COLO668 (cell line): ENCODE measurements at regions not wholly inside any gene's neighbourhood (a gene's known extent, or its start where the extent isn't known, plus 50 kb on each side); places are given as distances from the start of the nearest gene placed in this dataset.

ENCODE experiments used
- DNase-seq: peaks from one replicate; lab custom pipeline; 2025; ENCODE audit not compliant: unreplicated experiment; lab: John Stamatoyannopoulos, UW

DNA sequence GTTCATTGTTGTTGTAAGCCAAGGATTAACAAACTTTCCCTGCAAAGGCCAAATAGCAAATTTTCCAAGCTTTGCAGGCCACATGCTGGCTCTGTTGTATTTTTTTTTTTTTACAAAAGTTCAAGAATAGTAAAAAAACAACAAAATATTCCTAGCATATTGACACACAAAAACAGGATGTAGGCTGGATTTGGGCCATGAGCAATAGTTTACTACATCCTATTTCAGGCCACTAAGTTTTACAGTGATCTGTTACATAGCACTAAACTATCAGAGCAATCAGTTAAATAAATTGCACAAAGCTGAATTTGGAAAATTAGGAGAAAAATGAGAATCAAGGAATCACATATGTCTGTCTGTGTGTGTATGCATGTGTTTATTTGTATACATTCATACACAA is 491.8 kb upstream of the GHITM start:
- no peak for DNase-seq

DNA sequence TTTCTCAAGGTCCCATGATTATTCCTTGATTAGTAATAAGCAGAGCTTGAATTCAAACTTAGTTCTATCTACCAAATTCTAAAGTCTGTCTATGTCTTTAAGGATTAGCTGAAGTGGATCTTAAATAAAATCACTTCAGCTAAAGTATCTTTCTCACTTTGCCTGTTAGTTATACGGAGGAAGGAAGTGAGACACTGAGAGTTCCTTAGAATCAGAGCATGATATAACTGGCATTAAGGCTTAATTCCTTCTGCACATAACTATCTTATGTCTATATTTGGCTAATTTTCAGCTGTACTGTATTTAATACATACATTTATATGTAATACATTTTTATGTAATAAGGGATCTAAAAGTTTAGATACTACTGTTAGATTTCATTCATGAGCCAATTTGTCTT is 491.1 kb upstream of the GHITM start:
- DNase-seq: no peak

DNA sequence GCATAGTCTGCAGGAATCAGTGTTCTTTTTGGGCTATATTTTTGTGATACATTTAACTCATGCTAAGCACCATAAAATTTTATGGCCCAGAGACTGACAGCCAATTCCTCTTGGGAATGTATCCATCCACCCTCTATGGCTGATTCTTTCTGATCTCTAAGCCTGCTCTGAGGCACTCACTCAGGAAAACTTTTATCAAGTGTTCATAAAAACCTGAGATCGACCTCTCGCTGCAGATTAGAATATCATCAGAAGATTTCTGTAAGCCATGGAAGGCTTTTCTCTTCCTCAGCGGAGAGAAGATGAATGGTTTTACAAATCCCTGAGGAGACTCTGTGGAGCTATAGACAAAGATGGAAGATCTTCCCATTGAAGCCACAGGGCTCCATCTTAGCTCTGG is 489.8 kb upstream of the GHITM start:
- DNase-seq: no peak

DNA sequence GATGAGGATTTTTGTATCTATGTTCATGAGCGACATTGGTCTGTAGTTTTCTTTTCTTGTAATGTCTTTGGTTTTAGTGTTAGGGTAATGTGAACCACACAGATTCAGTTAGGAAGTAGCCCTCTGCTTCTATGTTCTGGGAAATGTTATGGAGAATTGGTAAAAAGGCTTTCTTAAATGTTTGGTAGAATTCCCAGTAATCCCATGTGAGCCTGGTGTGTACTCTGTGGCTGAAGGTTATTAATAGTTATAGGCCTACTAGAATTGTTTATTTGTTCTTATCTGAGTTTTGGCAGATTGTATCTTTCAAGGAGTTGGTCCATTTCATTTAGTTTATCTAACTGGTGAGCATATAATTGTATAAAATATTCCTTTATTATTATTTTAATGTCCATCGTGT is 484.6 kb upstream of the GHITM start:
- no peak for DNase-seq

DNA sequence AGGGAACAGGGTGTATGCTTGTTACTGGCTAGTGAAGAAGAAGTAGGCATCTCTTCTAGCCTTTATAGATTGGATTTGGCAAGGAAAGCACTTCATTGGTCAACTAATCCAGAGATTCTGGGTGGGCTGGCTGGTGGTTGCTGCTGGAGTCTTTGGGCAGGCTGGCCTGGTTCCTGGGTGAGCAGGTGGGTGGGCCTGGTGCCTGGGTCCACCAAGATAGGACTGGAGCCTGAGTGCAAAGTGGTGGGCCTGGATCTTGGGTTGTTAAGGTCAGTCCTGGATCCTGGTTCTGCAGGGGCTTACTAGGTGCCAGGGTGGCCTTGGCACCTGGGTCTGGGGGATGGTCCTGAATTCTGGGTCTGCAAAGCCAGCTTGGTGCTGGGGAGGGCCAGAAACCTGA is 482.4 kb upstream of the GHITM start:
- no peak for DNase-seq

DNA sequence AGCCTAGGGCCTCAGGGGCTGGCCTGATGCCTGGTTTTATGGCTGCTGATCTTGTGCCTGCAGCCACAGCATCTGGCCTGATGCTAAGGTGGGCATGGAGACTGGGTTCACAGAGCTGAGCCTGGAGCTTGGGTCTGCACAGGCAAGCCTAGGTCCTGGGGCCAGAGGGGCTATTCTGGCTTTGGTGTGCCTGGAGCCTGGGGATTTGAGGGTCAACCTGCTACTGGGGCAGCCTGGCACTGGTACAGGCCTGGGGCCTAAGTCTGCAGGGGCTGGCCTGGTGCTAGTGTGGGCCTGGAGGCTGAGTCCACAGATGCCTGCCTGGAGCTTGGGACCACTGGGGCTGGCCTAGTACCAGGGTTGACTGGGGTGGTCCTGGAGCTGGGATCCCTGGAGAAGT is 481.8 kb upstream of the GHITM start:
- DNase-seq: no peak

DNA sequence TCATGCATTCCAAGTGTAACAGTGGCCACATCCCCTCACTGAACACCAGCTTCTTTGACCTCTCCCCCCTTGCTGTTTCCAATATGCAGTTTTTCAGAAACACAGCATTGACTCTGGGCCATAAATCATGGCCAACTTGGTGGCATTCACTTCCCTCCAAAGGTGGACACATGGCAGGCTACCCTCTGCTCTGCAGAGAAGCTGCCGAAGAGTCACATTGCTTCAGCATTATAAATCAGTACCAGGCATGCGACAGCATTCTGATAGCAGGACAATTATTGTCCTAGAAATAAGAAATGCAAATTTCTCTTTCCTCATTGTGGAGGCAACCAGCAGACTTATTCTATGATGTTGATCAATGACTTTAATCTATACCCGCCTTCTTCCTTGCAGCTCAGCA is 475.4 kb upstream of the GHITM start:
- DNase-seq: no peak

DNA sequence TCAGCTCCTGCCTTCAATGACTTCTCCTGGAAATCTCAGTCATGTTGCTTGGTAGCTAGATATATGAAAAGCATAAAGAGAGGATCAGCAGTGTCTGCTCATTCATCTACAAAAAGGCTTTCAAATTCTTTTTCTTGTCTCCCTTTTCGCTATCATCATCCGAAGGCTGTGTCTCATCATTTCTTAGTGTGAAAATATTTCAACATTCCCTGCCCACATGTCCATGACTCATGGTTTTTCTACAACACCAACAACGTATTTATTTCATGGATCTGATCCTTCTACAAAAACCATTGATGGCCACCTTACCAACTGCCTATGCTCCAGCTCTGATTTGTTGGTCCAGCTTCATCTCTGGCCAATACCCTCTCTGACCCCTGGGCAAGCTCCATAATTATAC is 472.5 kb upstream of the GHITM start:
- DNase-seq: no peak

DNA sequence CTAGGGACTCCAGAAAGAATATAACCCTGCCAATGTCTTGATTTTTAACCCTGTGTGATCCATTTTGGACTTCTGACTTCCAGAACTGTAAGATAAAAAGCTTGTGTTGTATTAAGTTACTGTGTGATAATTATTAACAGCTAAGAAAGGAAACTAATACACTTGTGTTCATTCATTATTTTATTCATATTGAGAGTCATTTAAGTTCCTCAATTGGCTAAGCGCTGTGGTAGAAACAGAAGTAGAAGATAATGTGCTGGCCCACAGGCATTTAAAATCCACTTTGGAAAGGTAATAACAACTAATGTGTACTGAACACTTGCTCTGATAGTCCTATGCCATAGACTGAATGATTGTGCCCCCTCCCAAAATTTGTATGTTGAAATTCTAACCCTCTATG is 471.7 kb upstream of the GHITM start:
- no peak for DNase-seq

DNA sequence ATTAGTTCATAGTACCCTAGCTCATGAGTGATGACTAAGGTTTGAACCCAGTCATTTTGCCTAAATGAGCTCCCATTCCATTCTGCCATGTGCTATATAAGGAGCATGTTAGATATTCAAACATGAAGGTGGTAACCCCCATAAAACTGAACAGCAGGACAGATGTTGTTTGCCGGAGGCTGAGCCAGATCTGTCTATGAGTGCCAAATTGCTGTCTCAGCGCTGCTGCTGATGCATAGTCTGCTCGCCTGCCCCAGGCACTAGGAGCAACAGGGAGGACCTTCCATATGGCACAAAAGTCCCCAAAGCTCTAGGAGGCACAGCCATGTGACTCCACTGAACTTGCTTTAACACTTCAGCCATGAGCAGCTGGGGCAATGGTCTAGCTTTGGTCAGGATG is 466.0 kb upstream of the GHITM start:
- DNase-seq: no peak

DNA sequence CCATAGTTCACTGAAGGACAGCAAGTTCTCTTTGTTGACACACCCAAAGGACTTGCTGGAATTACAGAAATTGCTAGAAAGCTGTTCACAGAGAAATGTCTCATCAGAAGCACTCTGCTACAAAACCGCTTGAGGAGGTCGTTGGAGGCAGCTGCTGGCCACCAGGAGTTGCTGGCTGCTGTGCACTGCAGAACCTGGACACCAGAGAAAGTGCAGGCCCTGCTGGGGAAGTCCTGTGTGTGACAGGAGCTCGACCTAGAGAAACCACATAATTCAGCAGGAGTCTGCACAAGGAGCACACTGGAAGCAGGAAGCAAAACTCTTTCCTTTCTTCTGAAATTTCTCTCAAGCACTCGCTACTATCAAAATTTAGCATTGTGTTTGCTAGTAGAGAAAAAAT is 461.5 kb upstream of the GHITM start:
- DNase-seq: no peak

DNA sequence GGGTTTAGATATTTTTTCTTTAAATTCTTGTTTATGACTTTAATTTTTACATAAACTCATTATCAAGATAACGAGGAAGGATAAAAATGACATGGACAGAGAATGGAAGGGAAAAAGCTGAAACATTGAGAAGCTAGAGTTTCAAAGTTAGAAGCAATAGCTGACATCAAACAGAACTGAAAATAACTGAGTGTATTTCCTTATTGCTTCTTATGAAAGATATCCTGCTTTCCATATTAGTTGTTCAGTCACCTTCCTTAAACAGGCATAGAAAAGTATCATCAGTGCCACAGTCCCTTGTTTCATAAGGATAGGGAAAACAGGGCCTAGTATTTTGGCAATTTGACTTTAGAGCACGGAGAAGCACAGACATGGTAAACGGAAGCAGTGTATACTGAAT is 460.5 kb upstream of the GHITM start:
- DNase-seq: no peak

DNA sequence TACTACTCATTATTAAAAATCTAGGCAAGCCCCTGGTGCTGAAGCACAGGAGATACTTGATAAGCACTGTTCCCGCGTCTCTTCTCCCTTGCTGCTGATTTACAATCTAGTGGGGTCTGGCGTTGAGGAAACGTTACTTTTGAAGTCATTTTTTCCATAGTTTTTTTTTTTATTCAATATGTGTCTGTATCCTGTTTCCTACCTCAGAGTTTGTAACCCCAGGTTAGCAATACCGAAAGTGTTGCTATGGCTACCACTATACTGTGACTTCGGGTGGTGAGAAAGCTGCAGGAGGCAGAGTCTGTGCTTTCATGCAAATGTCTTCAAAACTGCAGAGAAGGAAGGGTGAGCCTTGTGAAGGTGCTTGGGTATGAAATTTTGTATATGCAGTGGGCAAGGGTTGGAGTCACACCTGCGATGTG is 458.8 kb upstream of the GHITM start:
- no peak for DNase-seq

DNA sequence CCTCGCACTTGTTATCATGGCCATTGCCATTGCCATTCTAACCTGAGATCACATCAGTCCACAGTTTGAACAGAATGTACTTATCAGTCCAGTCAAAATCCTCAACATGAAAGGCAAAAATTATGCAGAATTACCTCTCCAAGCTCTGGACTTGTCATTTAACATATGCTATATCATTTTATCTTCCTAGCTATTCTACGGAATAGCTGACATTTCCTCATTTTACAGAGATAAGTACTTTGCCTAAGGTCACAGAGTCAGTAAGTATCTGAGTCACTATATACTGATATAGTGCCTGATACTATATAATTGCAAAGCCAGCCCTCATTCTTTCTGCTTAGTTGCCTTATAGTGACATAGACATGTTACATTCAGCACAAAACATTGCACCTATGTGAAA is 456.9 kb upstream of the GHITM start:
- DNase-seq: no peak

DNA sequence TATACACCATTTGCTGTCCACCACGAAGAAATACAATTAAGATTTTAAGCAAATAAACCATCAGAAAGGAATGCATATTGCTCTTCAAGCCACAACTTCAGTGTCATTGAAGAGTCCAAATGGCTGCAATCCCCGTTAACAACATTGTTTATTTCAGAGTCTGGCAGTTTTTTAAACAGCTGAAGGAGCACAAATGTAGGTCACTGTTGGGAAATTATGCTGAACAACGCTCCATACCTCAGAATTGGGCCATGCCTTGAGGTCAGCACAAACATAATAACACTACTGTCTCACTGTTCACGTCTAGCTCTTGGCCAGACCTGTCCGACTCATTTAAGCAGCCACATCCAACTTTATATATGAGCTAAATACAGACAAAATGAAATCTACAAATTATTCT is 453.9 kb upstream of the GHITM start:
- DNase-seq: no peak

DNA sequence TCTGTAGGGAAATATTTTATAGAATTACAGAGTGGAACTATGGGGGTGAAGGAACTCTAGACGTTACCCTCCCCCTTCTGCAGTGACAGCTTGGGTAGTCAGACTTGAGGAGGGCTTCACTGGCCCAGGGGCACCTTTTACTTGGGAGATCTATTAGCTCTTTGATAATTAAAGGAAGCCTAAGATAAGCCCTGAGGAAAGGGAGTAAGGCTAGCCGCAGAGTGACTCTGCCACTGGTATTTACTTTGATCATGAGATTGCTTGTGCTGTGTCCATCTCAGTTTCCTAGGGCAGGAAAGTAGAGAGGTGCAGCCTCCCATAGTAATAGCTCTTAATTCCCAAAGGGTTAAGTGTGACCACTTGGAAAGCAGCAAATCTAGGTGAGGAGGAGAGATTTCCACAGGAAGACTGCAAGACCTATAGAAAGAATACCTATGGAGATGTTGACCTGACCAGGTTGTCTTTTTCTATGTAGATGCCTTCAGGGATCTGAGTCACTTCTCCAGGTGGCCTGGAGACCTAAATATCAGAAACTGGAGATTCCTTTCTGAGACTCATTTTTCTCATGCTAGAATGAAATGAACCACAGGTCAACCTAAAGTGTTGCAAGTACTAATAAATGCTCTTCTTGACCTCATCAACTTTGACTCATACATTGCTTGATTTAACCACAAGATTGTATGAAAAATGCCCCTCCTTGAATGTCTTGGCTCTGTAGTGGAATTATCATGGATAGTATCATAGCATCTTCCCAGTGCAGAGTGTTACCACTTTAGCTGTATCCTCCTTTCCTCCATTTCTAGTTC is 447.3 kb upstream of the GHITM start:
- no peak for DNase-seq

DNA sequence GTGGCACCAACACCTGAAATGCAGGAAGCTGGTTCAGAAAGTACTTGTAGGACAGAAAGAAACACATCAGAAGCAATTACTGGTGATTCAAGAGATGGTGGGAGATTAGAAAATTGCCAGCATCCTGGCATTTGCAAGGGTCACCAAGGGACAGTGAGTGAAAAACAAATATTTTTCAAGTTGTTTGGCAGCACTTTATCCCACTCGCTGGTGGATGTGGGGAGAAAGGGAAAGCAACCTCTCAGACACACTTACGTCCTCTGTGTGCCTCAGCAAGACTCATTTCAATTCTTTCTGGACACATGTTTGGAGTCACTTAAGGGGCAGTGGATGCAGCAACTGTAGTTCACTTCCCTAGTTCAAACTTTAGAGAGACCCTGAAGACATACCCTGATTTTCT is 440.4 kb upstream of the GHITM start:
- no peak for DNase-seq

DNA sequence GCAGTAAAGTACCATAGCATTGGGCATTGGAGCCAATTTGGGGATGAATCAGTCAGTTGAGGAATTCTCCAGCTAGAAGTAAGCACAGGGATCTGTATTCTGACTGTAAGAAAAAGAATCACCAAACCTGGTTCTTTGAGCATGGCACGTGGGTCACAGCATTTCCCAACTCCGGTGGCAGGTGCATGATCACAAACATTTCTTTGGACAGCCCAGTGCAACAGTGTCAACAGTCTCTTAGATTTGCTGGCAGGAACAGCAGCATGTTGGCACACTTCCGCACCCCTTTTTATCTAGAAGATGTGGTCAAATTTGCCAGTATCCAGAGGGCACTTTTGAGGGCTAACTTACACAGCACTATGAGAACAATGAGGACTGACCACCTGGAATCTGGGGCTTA is 437.5 kb upstream of the GHITM start:
- DNase-seq: no peak

DNA sequence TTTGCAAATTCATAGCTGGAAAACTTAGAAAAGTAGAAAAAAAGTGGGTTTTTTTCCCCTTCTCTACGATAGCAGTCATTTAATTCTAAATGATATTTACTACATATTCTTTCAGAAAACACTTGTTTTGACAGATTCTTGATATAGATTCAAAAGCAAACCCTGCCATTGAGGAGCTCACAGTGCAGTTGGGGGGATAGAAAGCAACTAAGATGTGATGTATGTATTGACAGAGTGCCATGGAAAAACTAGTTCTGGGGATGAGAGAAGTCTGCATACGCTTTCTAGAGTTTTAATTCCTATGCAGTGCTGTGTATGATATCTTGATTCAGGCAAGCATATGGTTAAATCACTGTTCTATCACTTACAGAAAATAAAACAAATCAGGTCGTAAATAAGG is 436.6 kb upstream of the GHITM start:
- DNase-seq: no peak

DNA sequence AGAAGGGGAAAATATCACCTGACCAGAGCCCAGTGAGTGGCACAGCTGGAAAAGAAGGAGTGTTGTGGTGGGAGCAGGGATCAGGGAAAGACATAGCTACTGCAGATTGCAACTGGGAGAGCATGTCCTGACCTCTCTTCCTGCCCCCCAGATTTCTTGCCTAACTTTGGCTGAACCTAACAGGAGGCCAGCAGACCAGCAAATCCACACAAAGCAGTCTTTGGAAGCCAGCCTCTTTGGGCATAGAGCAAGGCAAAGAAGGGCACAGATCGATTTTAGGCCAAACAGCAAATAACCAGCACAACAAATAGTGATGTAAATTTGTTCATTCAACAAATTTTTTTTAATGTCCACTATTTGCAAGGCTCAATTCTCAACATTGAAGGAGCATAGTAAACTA is 433.2 kb upstream of the GHITM start:
- no peak for DNase-seq

DNA sequence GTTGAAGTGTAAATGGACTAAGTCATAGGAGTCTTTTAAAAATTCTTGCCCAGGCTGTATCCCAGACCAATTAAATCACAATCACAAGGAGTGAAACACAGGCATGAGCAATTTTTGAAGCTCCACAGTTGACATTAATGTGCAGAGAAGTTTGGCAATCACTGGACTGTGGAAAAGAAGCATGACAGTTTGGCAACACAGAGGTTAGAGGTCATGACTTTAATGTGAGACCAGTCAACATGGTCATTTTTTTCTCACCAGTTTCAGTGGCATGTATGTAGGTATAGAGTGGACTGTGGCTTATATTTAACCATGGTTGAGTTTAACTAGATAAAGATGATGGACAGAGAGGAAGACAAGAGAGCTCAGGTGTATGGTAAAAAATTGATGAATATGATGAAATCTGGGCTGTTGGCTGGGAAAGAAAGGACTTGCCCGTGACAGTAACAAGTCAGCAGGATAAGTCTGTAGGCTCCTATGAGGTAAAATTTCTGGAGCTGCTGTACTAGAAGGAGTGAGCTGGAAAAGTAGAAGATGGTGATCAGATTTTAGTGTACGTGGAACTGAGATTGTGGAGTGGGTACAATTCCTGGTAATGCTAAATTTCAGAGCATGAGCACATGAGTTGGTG is 432.2 kb upstream of the GHITM start:
- DNase-seq: no peak

DNA sequence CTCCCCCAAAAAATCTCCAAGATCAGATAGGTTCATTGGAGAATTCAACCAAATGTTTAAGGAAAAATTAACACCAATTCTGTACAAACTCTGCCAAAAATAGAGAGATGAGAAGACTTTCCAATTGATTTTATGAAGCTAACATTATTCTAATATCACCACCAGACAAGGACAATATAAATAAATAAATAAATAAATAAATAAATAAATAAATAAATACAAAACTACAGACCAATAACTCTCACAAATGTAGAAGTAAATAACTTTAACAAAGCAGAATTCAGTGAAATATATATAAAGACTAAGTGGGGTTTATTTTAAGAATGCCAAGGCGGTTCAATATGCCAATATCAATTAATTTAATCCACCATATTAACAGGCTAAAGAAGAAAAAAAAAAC is 425.9 kb upstream of the GHITM start:
- DNase-seq: no peak

DNA sequence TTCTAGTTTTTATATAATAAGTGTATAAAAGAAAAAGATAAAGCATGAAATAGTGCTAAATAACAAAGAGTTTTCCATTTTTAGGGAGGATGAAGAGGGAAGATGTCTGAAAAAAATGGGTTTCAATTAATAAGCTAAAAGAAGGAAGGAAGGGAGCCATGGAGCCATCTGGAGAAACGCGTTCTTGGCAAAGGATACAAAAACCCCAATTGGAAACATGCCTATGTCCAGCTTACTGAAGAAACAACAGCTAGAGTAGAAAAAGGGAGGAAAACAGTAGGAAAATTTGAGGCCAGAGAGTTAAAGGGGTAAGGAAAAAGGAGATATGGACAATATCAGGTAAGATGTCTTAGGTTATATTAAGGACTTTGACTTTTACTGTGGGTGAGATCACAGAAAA is 416.2 kb upstream of the GHITM start:
- no peak for DNase-seq
